Neural crest cell (in vitro differentiated cells): ENCODE measurements at regions not wholly inside any gene's neighbourhood (a gene's known extent, or its start where the extent isn't known, plus 50 kb on each side); places are given as distances from the start of the nearest gene placed in this dataset.

Source experiments
- DNase-seq: peaks from one replicate; pipeline ENCODE4 v3.0.0; 2021; ENCODE audit warnings: low read depth, mixed read lengths, low spot score
- H3K27ac Mint-ChIP-seq: one replicate; pipeline ENCODE4 v1.8.0; 2021; ENCODE audit warnings: mild to moderate bottlenecking, mixed read lengths; ENCODE audit not compliant: unreplicated experiment
- H3K27me3 Mint-ChIP-seq: 2 replicates; pipeline ENCODE4 v1.8.0; 2021; ENCODE audit warnings: low read depth, mild to moderate bottlenecking, mixed read lengths
- H3K36me3 Mint-ChIP-seq: 2 replicates; pipeline ENCODE4 v1.8.0; 2021; ENCODE audit warnings: low read depth, mild to moderate bottlenecking, mixed read lengths
- H3K4me1 Mint-ChIP-seq: 2 replicates; pipeline ENCODE4 v1.8.0; 2021; ENCODE audit warnings: mixed read lengths
- H3K4me3 Mint-ChIP-seq: one replicate; pipeline ENCODE4 v1.8.0; 2021; ENCODE audit warnings: mild to moderate bottlenecking, mixed read lengths
- H3K9me3 Mint-ChIP-seq: 2 replicates; pipeline ENCODE4 v1.8.0; 2021; ENCODE audit warnings: mixed read lengths
- TF ChIP-seq, protein P1 (sequence below): fragments of 200-600 bp; sonication (generic); conservative IDR thresholded peaks from 2 replicates; pipeline ENCODE4 v1.5.0; 2021; ENCODE audit warnings: antibody characterized with exemption, mild to moderate bottlenecking

DNA sequence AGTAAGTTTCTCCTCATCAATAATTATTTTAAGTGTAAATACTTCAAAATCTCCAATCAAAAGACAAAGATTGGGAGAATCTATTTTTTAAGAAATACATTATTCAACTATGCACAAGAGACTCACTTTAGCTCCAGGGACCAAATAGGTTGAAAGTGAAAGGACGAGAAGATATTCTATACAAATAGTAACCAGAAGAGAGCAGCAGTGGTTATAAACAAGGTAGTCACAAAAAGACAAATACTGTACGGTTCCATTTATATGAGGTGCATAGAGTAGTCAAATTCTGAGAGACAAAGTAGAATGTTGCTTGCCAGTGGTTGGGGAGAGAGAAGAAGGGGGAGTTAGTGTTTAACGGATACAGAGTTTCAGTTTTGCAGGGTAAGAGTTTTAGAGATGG, 69.8 kb downstream of the POU3F3 start:
- H3K9me3 Mint-ChIP-seq = peaks cover 4% of the 10 kb centered on the region
- no peak overlapping the region for H3K4me3 Mint-ChIP-seq
- no peaks in the 10 kb centered on the region for H3K27me3 Mint-ChIP-seq
- TF ChIP-seq, protein P1, sequence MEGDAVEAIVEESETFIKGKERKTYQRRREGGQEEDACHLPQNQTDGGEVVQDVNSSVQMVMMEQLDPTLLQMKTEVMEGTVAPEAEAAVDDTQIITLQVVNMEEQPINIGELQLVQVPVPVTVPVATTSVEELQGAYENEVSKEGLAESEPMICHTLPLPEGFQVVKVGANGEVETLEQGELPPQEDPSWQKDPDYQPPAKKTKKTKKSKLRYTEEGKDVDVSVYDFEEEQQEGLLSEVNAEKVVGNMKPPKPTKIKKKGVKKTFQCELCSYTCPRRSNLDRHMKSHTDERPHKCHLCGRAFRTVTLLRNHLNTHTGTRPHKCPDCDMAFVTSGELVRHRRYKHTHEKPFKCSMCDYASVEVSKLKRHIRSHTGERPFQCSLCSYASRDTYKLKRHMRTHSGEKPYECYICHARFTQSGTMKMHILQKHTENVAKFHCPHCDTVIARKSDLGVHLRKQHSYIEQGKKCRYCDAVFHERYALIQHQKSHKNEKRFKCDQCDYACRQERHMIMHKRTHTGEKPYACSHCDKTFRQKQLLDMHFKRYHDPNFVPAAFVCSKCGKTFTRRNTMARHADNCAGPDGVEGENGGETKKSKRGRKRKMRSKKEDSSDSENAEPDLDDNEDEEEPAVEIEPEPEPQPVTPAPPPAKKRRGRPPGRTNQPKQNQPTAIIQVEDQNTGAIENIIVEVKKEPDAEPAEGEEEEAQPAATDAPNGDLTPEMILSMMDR = no peak
- no peak for DNase-seq
- no peaks in the 10 kb centered on the region for H3K4me1 Mint-ChIP-seq
- no peaks in the 10 kb centered on the region for H3K36me3 Mint-ChIP-seq
- H3K27ac Mint-ChIP-seq = no peak overlapping the region

DNA sequence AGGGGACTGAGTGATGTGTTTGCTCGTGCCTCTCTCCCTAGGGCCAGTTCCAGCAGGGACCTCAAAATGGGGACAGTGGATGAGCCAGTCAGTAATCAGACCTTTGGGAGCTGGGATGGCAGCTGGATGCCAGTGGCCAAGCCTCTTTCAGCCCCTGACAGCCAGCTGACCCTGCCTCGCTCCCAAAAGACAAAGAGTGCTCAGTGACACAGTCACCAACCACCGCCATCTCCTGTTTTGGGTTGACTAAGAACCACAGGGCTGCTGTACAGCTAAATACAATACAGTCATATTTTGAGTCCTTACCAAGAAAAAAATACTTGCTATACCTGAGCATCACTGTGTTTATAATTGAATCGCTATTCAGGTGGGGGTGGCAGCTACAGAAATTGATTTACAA, 75.7 kb downstream of the POU3F3 start:
- H3K27ac Mint-ChIP-seq = peak overlapping the region; percentile 36
- H3K4me3 Mint-ChIP-seq = no peak overlapping the region
- H3K4me1 Mint-ChIP-seq = peaks cover 8% of the 10 kb centered on the region
- no peaks in the 10 kb centered on the region for H3K9me3 Mint-ChIP-seq
- TF ChIP-seq, protein P1 = no peak
- no peak for DNase-seq
- H3K27me3 Mint-ChIP-seq = no peaks in the 10 kb centered on the region
- H3K36me3 Mint-ChIP-seq = no peaks in the 10 kb centered on the region

DNA sequence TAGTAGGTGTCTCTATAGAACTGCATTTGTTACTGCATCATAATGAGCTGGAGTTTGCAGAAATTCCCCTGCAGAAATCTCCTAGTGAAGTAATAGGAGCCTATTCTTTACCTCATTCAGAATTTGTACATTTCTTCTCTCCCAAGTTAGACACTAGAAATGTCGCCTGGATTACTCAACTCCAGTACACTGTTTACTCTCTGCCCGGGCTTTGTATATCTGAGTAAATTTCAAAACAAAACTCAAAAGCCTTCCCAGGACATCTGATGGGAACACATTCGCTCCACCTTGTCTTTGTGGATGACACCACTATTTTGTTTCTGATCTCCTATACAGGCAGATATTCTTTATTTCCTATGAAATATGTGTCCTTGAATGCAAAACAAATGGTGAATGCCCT, 76.8 kb downstream of the POU3F3 start:
- Mint-ChIP-seq H3K36me3 (peaks cover 2% of the 10 kb centered on the region), H3K9me3 (no peaks in the 10 kb centered on the region), H3K4me3 (no peak overlapping the region), H3K27ac (no peak overlapping the region), H3K27me3 (no peaks in the 10 kb centered on the region), H3K4me1 (peaks cover 12% of the 10 kb centered on the region)
- TF ChIP-seq, protein P1 = no peak
- no peak for DNase-seq

DNA sequence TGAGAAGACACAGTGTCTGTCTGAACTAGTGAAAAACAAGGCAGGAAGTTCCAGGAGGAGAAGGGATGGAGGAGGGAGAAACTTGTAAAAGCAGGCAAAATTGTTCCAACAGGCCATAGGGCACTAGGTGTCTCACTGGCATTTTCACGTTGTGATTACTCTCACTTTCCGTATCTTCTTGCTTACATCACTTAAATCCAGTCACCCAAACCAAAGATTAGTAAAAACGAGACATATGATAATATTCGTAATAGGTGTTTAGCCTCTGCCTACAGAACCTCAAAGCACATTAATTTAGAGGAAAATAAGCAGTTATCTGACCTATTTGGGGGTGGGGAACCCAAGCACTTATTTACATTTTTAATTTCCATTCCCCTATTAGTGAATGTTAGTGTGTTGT, 78.3 kb downstream of the POU3F3 start:
- peaks cover 2% of the 10 kb centered on the region for H3K36me3 Mint-ChIP-seq
- no peak for DNase-seq
- H3K9me3 Mint-ChIP-seq = no peaks in the 10 kb centered on the region
- H3K4me1 Mint-ChIP-seq = peaks cover 12% of the 10 kb centered on the region
- no peak overlapping the region for H3K27ac Mint-ChIP-seq
- no peak overlapping the region for H3K4me3 Mint-ChIP-seq
- TF ChIP-seq, protein P1 = no peak
- no peaks in the 10 kb centered on the region for H3K27me3 Mint-ChIP-seq

DNA sequence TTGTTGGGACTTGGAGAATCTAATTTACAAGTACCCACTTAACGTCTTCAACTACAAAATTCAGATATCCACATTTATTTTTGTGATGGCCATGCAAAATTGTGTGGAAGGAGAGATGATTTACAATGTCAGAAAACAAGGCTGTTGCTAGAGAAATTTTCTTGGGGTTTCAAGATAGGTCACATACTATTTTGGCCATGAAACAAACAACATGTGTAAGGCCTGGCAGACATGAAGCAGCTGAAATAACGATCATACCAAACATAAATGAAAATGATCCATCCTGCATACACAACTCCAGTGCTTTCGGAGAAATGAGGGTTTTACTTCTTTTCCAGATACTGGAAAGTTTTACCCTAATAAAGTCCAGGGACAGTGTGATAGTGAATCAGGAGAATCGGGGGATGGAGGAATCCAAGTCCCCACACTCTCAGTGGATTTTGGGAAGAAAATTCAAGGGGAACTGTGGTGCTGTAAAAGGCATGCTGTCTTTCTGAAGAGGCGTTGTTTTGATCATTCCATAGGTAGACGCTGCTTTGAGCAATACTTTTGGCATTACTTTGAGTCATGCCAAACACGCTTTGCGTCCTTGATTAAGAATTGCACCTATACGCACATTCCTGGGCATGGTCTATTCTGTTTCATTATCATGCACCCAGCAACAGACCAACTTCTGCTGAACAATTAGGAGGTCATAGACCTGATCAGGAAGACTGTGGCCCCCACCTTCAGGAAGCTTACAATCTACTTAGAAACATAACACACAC, 79.4 kb downstream of the POU3F3 start:
- TF ChIP-seq, protein P1 = no peak
- H3K9me3 Mint-ChIP-seq = no peaks in the 10 kb centered on the region
- peaks cover 2% of the 10 kb centered on the region for H3K36me3 Mint-ChIP-seq

More for the DNA sequence above, 79.4 kb downstream of the POU3F3 start:
- no peak for DNase-seq
- Mint-ChIP-seq H3K4me3 (no peak overlapping the region), H3K4me1 (peaks cover 12% of the 10 kb centered on the region), H3K27me3 (no peaks in the 10 kb centered on the region), H3K27ac (no peak overlapping the region)
